ENCODE measurements at regions not wholly inside any gene's neighbourhood (a gene's known extent, or its start where the extent isn't known, plus 50 kb on each side); places are given as distances from the start of the nearest gene placed in this dataset.

- Mint-ChIP-seq H3K4me3 (ENCODE audit: unreplicated experiment) (no peak overlapping the region), H3K27me3 (ENCODE audit: low read depth, unreplicated experiment) (no peaks in the 10 kb centered on the region), H3K36me3 (ENCODE audit: low read depth, unreplicated experiment) (no peaks in the 10 kb centered on the region), H3K4me1 (ENCODE audit: low read depth, unreplicated experiment) (peaks cover 8% of the 10 kb centered on the region), H3K9me3 (ENCODE audit: unreplicated experiment) (no peaks in the 10 kb centered on the region), H3K27ac (ENCODE audit: unreplicated experiment) (peak overlapping the region; percentile 86)
- Histone ChIP-seq H2AFZ (ENCODE audit: low read depth, low read length) (peak overlapping the region; percentile 18), H3K9me3 (ENCODE audit: insufficient read depth, low read depth, low read length) (no peaks in the 10 kb centered on the region), H3K4me1 (ENCODE audit: insufficient read depth, low read length) (peaks cover 5% of the 10 kb centered on the region), H3K9ac (ENCODE audit: low read length) (no peak overlapping the region), H3K79me2 (ENCODE audit: insufficient read depth, low read length) (no peaks in the 10 kb centered on the region), H3K36me3 (ENCODE audit: insufficient read depth, low read length) (no peaks in the 10 kb centered on the region), H3K4me3 (ENCODE audit: insufficient read depth, low read depth, low read length) (no peak overlapping the region), H3K27ac (ENCODE audit: low read depth, low read length) (no peak overlapping the region), H4K20me1 (ENCODE audit: insufficient read depth, low read length) (no peaks in the 10 kb centered on the region), H3K27me3 (ENCODE audit: insufficient read depth, low read length) (no peaks in the 10 kb centered on the region), H3K4me2 (ENCODE audit: low read length) (peak overlapping the region; percentile 18)
- FAIRE-seq (no peak), DNase-seq (ENCODE audit: low read depth) (peak; percentile 61)
- TF ChIP-seq EZH2 (IDR thresholded peaks at IDR 0.05; ENCODE audit: insufficient read depth, low read length): no peak
- TF ChIP-seq, protein P1, sequence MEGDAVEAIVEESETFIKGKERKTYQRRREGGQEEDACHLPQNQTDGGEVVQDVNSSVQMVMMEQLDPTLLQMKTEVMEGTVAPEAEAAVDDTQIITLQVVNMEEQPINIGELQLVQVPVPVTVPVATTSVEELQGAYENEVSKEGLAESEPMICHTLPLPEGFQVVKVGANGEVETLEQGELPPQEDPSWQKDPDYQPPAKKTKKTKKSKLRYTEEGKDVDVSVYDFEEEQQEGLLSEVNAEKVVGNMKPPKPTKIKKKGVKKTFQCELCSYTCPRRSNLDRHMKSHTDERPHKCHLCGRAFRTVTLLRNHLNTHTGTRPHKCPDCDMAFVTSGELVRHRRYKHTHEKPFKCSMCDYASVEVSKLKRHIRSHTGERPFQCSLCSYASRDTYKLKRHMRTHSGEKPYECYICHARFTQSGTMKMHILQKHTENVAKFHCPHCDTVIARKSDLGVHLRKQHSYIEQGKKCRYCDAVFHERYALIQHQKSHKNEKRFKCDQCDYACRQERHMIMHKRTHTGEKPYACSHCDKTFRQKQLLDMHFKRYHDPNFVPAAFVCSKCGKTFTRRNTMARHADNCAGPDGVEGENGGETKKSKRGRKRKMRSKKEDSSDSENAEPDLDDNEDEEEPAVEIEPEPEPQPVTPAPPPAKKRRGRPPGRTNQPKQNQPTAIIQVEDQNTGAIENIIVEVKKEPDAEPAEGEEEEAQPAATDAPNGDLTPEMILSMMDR (IDR thresholded peaks at IDR 0.05; ENCODE audit: insufficient read depth, low read depth, low read length): no peak
Measured at GRCh38 chr18:44627280-44627679, 53.4 kb upstream of the SETBP1 start.

GRCh38 chr18:44629406-44629805 lies 51.3 kb upstream of the SETBP1 start:
- no peaks in the 10 kb centered on the region for H3K36me3 Mint-ChIP-seq (ENCODE audit: low read depth, unreplicated experiment)
- DNase-seq (ENCODE audit: low read depth) (no peak), FAIRE-seq (no peak)
- Histone ChIP-seq H3K79me2 (ENCODE audit: insufficient read depth, low read length) (no peaks in the 10 kb centered on the region), H3K27me3 (ENCODE audit: insufficient read depth, low read length) (no peaks in the 10 kb centered on the region), H3K4me3 (ENCODE audit: insufficient read depth, low read depth, low read length) (no peak overlapping the region), H3K4me2 (ENCODE audit: low read length) (no peak overlapping the region), H3K27ac (ENCODE audit: low read depth, low read length) (no peak overlapping the region), H3K9ac (ENCODE audit: low read length) (no peak overlapping the region), H2AFZ (ENCODE audit: low read depth, low read length) (no peak overlapping the region), H3K9me3 (ENCODE audit: insufficient read depth, low read depth, low read length) (no peaks in the 10 kb centered on the region), H3K36me3 (ENCODE audit: insufficient read depth, low read length) (no peaks in the 10 kb centered on the region), H4K20me1 (ENCODE audit: insufficient read depth, low read length) (no peaks in the 10 kb centered on the region), H3K4me1 (ENCODE audit: insufficient read depth, low read length) (peaks cover 5% of the 10 kb centered on the region)
- no peaks in the 10 kb centered on the region for H3K9me3 Mint-ChIP-seq (ENCODE audit: unreplicated experiment)
- no peak overlapping the region for H3K4me3 Mint-ChIP-seq (ENCODE audit: unreplicated experiment)
- TF ChIP-seq, protein P1 (IDR thresholded peaks at IDR 0.05; ENCODE audit: insufficient read depth, low read depth, low read length): no peak
- no peak for TF ChIP-seq EZH2 (IDR thresholded peaks at IDR 0.05; ENCODE audit: insufficient read depth, low read length)
- no peaks in the 10 kb centered on the region for H3K27me3 Mint-ChIP-seq (ENCODE audit: low read depth, unreplicated experiment)
- peaks cover 8% of the 10 kb centered on the region for H3K4me1 Mint-ChIP-seq (ENCODE audit: low read depth, unreplicated experiment)
- no peak overlapping the region for H3K27ac Mint-ChIP-seq (ENCODE audit: unreplicated experiment)

- no peak for FAIRE-seq
Measured at GRCh38 chr18:44630118-44630517, 50.6 kb upstream of the SETBP1 start.

More at GRCh38 chr18:44630118-44630517, 50.6 kb upstream of the SETBP1 start:
- Histone ChIP-seq H4K20me1 (ENCODE audit: insufficient read depth, low read length) (no peaks in the 10 kb centered on the region), H3K4me1 (ENCODE audit: insufficient read depth, low read length) (peaks cover 5% of the 10 kb centered on the region), H3K27me3 (ENCODE audit: insufficient read depth, low read length) (no peaks in the 10 kb centered on the region), H3K36me3 (ENCODE audit: insufficient read depth, low read length) (no peaks in the 10 kb centered on the region), H3K79me2 (ENCODE audit: insufficient read depth, low read length) (no peaks in the 10 kb centered on the region), H3K9me3 (ENCODE audit: insufficient read depth, low read depth, low read length) (no peaks in the 10 kb centered on the region), H3K27ac (ENCODE audit: low read depth, low read length) (no peak overlapping the region), H2AFZ (ENCODE audit: low read depth, low read length) (no peak overlapping the region), H3K9ac (ENCODE audit: low read length) (no peak overlapping the region), H3K4me2 (ENCODE audit: low read length) (no peak overlapping the region), H3K4me3 (ENCODE audit: insufficient read depth, low read depth, low read length) (no peak overlapping the region)
- Mint-ChIP-seq H3K36me3 (ENCODE audit: low read depth, unreplicated experiment) (no peaks in the 10 kb centered on the region), H3K4me3 (ENCODE audit: unreplicated experiment) (no peak overlapping the region), H3K4me1 (ENCODE audit: low read depth, unreplicated experiment) (peaks cover 8% of the 10 kb centered on the region), H3K9me3 (ENCODE audit: unreplicated experiment) (no peaks in the 10 kb centered on the region), H3K27ac (ENCODE audit: unreplicated experiment) (no peak overlapping the region), H3K27me3 (ENCODE audit: low read depth, unreplicated experiment) (no peaks in the 10 kb centered on the region)
- DNase-seq (ENCODE audit: low read depth): no peak
- TF ChIP-seq, protein P1 (IDR thresholded peaks at IDR 0.05; ENCODE audit: insufficient read depth, low read depth, low read length): no peak
- TF ChIP-seq EZH2 (IDR thresholded peaks at IDR 0.05; ENCODE audit: insufficient read depth, low read length): no peak
